CD4-positive, alpha-beta T cell (primary cell): ENCODE measurements at regions not wholly inside any gene's neighbourhood (a gene's known extent, or its start where the extent isn't known, plus 50 kb on each side); places are given as distances from the start of the nearest gene placed in this dataset.

ENCODE experiments used
- ATAC-seq: fragments of 200-7000 bp; cut with Tn5 transposase; one replicate; pipeline ENCODE4 v1.10.0; 2022; ENCODE audit warnings: mild to moderate bottlenecking; ENCODE audit not compliant: poor library complexity
- CTCF ChIA-PET: fragments of 350-600 bp; sonication (Branson Sonifier 250); formaldehyde crosslinking; loops from one replicate; lab custom pipeline; 2021; ENCODE audit warnings: antibody characterized with exemption, inconsistent platforms; lab: Charles Lee
- POLR2A ChIA-PET: fragments of 350-600 bp; sonication (Branson Sonifier 250); formaldehyde crosslinking; loops from one replicate; lab custom pipeline; 2021; ENCODE audit warnings: antibody characterized with exemption, inconsistent platforms; lab: Charles Lee
- DNase-seq, 14 experiments: peaks; one replicate each; pipeline ENCODE4 v3.0.0-alpha.2; 2013 to 2020; ENCODE audit warnings: mixed read lengths in 2 of 14
- H3K27ac ChIP-seq, 2 donors: one replicate each; pipeline versions ENCODE4 v1.5.1 to v1.7.0; 2013; ENCODE audit warnings: low read length in 2 of 2, low read depth in 1 of 2, mild to moderate bottlenecking in 1 of 2
- H3K27me3 ChIP-seq, 2 experiments: 1 replicate in 1 of 2; 2 replicates in 1 of 2; pipeline versions ENCODE4 v1.6.1 to v1.7.0; 2013; ENCODE audit warnings: low read length in 2 of 2, control low read depth in 1 of 2, mild to moderate bottlenecking in 1 of 2, moderate library complexity in 1 of 2; ENCODE audit not compliant: insufficient read depth in 2 of 2, control insufficient read depth in 1 of 2
- H3K36me3 ChIP-seq: one replicate; pipeline ENCODE4 v1.6.1; 2013; ENCODE audit warnings: low read length, control low read depth; ENCODE audit not compliant: insufficient read depth
- H3K4me1 ChIP-seq: one replicate; pipeline ENCODE4 v1.6.1; 2013; ENCODE audit warnings: low read length, control low read depth; ENCODE audit not compliant: insufficient read depth
- H3K4me3 ChIP-seq: one replicate; pipeline ENCODE4 v1.5.1; 2013; ENCODE audit warnings: mild to moderate bottlenecking, low read length, moderate library complexity
- H3K9me3 ChIP-seq, 2 experiments: 1 replicate in 1 of 2; 2 replicates in 1 of 2; pipeline versions ENCODE4 v1.6.1 to v1.7.0; 2013; ENCODE audit warnings: low read length in 2 of 2, mild to moderate bottlenecking in 2 of 2, control low read depth in 1 of 2, moderate library complexity in 1 of 2; ENCODE audit not compliant: control insufficient read depth in 1 of 2, insufficient read depth in 1 of 2
- H3K27ac Mint-ChIP-seq: one replicate; pipeline ENCODE4 v1.8.0; 2020; ENCODE audit warnings: mixed read lengths
- H3K27me3 Mint-ChIP-seq: one replicate; pipeline ENCODE4 v1.8.0; 2021; ENCODE audit warnings: mixed read lengths
- H3K36me3 Mint-ChIP-seq: one replicate; pipeline ENCODE4 v1.8.0; 2021; ENCODE audit warnings: low read depth, mixed read lengths
- H3K4me1 Mint-ChIP-seq: one replicate; pipeline ENCODE4 v1.8.0; 2021; ENCODE audit warnings: low read depth, mixed read lengths
- H3K4me3 Mint-ChIP-seq: one replicate; pipeline ENCODE4 v1.8.0; 2020; ENCODE audit warnings: mild to moderate bottlenecking, mixed read lengths
- H3K9me3 Mint-ChIP-seq: one replicate; pipeline ENCODE4 v1.8.0; 2020; ENCODE audit warnings: mixed read lengths
- CTCF ChIP-seq: fragments of 200-600 bp; IDR thresholded peaks from one replicate; pipeline ENCODE4 v1.8.0; 2022; ENCODE audit warnings: antibody characterized with exemption, mild to moderate bottlenecking
- intact Hi-C, 2 experiments: fragments of 100-400 bp; cut with DNase I in 1 of 2; cut with micrococcal nuclease in 1 of 2; formaldehyde crosslinking; loops; one replicate each; pipeline versions ENCODE4 v1.15.1 to v1.9.0; 2023 to 2025; cut with DNase I, micrococcal nuclease

GRCh38 chr4:81860111-81860510 is 388.4 kb upstream of the RASGEF1B start:
- Histone ChIP-seq H3K27me3 (no peaks in the 10 kb centered on the region), H3K27ac (no peak overlapping the region), H3K4me3 (no peak overlapping the region), H3K9me3 (no peaks in the 10 kb centered on the region), H3K36me3 (no peaks in the 10 kb centered on the region), H3K4me1 (no peaks in the 10 kb centered on the region)
- CTCF ChIA-PET = interaction anchor here (0.6 kb wide), 1 partner anchor 54 kb away, joined by 3 read pairs; no protein-coding TSS in a partner anchor
- Mint-ChIP-seq H3K4me1 (no peaks in the 10 kb centered on the region), H3K4me3 (no peak overlapping the region), H3K27ac (no peak overlapping the region), H3K27me3 (no peaks in the 10 kb centered on the region), H3K36me3 (no peaks in the 10 kb centered on the region), H3K9me3 (peaks cover under 1% of the 10 kb centered on the region)
- DNase-seq (no peak), ATAC-seq (no peak)
- intact Hi-C loops = no loop called here
- no peak for TF ChIP-seq CTCF
- POLR2A ChIA-PET = no interaction called here

- Mint-ChIP-seq H3K4me1 (no peaks in the 10 kb centered on the region), H3K27ac (no peak overlapping the region), H3K9me3 (peaks cover 6% of the 10 kb centered on the region), H3K27me3 (no peaks in the 10 kb centered on the region), H3K36me3 (no peaks in the 10 kb centered on the region), H3K4me3 (no peak overlapping the region)
- ATAC-seq (no peak), DNase-seq (no peak)
- Histone ChIP-seq H3K4me1 (no peaks in the 10 kb centered on the region), H3K9me3 (peaks cover 8 to 9% of the 10 kb centered on the region in 2 experiments), H3K4me3 (no peak overlapping the region), H3K27ac (no peak overlapping the region), H3K36me3 (no peaks in the 10 kb centered on the region), H3K27me3 (no peaks in the 10 kb centered on the region)
- CTCF ChIA-PET = no interaction called here
- POLR2A ChIA-PET = no interaction called here
- TF ChIP-seq CTCF = no peak
- intact Hi-C loops = no loop called here
Measured at GRCh38 chr4:81854406-81854805, 382.7 kb upstream of the RASGEF1B start.

- CTCF ChIA-PET = no interaction called here
- POLR2A ChIA-PET = no interaction called here
Measured at GRCh38 chr4:81852031-81852715, 380.5 kb upstream of the RASGEF1B start.

More at GRCh38 chr4:81852031-81852715, 380.5 kb upstream of the RASGEF1B start:
- no peaks in the 10 kb centered on the region for H3K36me3 Mint-ChIP-seq
- Histone ChIP-seq H3K27me3 (no peaks in the 10 kb centered on the region), H3K4me3 (no peak overlapping the region), H3K9me3 (peaks cover 8 to 9% of the 10 kb centered on the region in 2 experiments), H3K27ac (no peak overlapping the region), H3K4me1 (no peaks in the 10 kb centered on the region), H3K36me3 (no peaks in the 10 kb centered on the region)
- no peaks in the 10 kb centered on the region for H3K27me3 Mint-ChIP-seq
- TF ChIP-seq CTCF = no peak
- H3K9me3 Mint-ChIP-seq = peaks cover 6% of the 10 kb centered on the region
- H3K4me1 Mint-ChIP-seq = no peaks in the 10 kb centered on the region
- DNase-seq = no peak
- ATAC-seq = no peak
- no peak overlapping the region for H3K27ac Mint-ChIP-seq
- intact Hi-C loops = no loop called here
- H3K4me3 Mint-ChIP-seq = no peak overlapping the region
